Activated T-cell treated with anti-CD3 and anti-CD28 coated beads for 4 hours (primary cell): ENCODE measurements at regions not wholly inside any gene's neighbourhood (a gene's known extent, or its start where the extent isn't known, plus 50 kb on each side); places are given as distances from the start of the nearest gene placed in this dataset.
"Not testable (repeated sequence)": the region's sequence is repeated elsewhere in the genome, so short reads cannot be mapped to it uniquely, and the experiment has no call there.

Experiments used
- DNase-seq: peaks from one replicate; pipeline ENCODE4 v3.0.0-alpha.2; 2020

DNA sequence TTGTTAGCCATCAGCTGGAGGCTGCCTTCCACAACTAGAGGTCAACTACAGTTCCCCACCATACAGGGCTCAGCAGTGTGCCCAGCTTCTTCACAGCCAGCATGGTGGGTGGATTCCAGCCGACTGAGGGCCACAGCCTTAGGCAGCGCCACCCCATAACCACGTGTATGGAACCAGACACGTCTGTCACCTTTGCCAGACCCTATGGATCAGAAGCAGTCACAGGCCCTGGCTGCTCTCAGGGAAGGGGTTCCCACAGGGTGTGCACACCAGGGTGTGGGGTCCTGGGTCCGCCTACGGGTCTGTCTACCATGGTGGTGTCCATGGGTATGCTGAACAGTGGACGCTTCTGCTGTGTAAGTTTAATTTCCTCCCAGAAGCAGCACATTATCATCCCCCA, 265.0 kb upstream of the FOXF1 start:
- no peak for DNase-seq

DNA sequence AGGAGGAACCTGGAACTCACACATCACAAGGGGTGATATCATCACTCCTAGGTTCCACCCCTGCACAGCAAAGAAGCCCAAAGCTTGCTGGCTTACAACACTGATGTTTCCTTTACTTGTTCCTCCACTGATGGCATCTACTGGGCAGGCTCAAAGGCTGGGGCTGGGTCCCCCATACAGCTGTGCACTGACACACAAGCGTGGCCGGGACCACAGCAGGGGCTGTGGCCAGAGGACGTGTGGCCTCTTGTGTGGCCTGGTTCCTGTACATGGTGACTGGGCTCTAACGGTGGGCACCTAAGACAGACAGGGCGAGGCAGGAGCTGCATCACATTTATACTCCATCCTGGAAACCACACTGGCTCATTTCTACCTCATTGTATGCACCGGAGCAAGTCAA, 264.4 kb upstream of the FOXF1 start:
- no peak for DNase-seq

DNA sequence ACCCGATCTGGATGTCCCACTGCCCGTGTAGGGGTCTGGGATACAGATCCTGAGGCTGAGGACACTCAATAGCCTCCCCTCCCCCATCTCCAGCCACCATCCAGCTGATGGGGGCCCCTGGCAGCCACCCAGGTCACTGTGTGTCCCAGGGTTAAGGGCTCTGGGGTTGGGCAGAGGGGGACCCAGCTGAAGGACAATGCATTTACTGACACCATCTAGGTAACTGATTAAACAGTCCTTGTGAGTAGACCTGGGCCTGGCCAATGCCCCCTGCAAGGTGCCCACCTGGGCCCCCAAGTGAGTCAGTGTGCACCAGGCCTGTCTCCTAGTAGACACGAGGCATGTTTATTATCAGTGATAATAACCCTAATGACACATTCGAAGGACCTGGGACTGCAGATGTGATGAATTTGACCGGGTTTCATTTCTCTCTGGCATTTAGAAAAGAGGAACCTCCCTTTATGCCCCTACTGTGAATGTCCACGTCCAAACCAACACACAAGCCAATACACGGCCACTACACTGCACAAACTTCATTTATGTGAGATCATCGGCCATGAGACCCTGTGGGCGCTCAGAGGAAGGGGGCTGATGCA, 261.9 kb upstream of the FOXF1 start:
- no peak for DNase-seq

DNA sequence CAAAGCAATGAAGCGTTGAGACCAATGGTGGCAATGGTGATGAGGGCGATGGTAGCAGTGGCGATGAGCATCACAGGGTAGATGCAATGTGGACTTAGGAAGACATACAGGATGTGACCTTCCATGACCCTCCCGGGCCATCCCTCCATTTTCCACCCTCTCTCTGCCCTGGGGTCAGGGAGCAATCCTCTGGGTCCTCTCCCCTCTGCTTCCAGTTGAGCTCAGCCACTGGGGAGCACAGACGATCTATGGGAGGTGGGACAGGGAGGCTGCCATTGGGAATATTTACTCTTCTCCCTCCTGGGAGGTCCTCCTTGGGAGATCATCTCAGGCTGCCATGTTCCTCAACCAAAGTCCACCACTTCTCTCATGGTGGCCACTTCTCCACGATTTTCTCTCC, 260.7 kb upstream of the FOXF1 start:
- no peak for DNase-seq

DNA sequence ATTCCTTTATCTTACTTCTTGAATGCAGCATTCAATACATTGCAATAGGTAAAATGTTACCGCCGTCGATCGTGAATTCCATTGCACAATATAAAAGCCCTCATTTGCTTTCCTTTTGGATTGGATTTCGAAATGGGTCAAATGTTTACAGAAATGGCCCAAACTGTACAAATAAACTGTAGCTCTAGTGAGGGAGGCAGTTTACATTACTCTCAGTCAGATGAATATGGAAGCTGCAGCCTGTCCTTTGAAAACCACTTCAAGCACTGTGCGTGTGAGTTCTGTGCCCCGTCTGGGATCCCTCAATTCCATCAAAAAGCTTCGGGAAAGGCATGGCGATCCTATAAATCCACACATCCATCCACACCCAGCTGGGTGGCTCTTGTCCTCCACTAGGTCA, 258.6 kb upstream of the FOXF1 start:
- DNase-seq: no peak

DNA sequence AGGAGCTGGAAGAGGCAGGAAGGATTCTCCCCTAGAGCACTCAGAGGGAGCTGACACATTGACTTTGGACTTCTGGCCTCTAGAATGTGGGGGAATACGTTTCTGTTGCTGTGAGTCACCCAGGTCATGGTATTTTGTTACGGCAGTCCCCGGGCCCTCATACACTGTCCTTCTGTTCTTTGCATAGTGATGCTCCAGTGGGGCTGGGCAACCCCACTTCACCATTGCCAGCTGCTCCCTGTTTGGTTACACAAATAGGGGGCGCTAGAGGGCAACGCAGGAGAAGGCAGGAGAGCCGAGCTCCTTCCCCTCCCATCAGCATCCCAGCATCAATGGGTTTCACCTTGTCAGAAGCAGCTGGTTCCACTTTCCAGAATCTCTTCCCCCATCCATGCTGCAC, 257.7 kb upstream of the FOXF1 start:
- no peak for DNase-seq

DNA sequence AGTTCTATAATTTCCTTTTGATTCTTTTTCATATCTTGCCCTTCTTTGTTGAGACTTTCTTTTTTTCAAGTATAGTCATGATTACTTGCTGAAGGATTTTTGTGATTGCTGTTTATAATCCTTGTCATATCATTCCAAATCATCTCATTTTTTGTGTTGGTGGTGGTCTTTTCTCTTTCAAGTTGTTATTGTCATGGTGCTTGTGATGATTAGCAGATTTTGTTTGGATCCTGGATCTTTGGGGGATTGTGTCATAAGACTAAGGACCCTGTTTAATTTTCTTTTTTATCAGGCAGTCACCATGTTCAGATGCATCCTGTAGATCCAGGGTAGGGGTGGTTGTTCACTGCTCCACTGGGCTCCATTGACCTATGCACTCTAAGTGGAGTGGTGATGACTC, 254.4 kb upstream of the FOXF1 start:
- DNase-seq: no peak

DNA sequence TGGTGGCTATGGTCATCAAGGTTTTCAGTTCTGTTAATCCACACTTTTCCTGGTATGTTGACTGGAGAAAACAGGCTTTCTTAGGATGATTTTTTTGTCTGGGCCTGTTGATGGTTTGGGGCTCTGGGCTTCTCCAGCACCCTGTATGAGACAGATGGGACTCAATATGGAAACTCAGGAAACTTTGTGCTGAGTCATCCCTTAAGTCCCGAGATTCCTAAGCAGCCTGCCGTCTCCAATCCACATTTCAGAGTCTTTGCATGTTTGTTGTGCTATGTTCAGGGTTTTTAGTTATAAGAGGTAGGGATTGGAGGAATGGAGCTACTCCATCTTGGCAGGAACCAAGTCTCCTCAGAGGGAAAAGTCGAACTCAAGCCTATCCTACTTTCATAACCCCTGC, 253.3 kb upstream of the FOXF1 start:
- no peak for DNase-seq

DNA sequence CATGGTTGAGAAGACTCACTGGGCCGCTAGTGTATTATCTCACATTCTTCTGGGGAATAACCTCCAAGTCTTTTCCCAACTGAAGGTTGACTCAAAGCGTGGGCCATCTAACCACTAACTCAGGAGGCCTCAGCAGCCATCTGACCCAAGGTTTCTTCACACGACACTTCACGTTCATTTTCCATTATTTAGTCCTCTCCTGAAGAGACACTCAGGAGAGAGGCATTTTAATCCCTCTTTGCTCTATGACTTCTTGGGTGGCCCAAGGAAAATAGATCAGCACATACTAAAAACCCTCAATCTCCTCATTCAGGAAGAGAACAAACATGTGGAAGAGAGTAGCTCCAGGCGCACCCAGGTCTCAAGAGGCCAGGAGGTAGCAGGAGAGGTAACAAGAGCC, 252.8 kb upstream of the FOXF1 start:
- DNase-seq: no peak

DNA sequence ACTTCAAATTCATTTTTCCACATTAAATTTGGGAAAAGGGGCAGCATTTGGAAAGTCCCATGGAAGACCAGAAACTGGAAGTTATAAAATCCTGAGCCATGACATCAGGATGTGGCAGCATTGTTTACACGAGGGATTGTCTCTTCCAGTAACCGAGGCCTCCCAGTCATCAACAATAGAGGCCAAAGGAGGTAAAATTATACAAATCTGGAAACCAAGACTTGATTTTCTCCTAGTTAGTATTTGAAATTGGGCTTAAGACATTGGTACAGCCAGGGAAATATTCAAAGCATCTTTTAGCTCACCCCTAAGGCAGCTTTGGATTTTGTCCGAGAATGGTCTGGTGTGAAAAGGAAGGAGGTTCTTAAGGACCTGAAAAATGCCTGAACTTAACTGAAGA, 251.6 kb upstream of the FOXF1 start:
- no peak for DNase-seq

DNA sequence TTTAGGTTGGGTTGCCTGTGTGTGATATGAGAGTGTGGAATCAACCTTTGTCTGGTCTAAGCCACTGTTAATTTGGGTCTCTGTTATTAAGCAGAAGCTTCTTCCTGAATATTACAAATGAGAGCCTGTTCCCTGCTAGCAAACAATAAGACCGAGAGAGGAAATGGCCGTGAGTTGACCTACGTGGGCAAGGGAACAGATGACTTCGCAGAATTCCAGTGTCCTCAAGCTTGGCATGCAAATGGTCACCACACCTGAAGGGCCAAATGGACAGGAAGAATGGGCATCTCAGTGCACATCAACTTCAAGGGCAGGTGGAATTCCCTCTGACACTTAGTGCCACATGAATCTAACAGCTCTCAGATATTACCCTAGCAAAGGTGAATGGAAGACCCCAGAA, 250.8 kb upstream of the FOXF1 start:
- DNase-seq: no peak

DNA sequence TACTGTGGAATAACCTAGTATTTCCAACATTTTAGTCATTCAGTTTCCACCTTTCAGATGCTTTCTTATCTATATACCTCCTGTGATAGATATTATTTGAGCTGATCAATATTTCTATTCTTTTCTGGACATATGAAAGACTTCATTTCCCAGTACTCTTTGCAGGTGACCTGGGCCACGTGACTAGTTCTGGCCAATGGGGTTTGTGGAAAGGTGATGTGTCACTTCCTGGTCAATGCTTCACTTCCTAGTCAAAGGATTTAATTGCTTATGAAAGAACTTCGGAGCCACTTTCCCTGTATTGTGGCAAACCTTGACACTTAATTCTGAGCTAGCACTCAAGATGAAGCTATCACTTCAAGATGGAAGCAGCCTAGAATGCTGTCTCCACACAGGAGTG, 248.9 kb upstream of the FOXF1 start:
- DNase-seq: no peak

DNA sequence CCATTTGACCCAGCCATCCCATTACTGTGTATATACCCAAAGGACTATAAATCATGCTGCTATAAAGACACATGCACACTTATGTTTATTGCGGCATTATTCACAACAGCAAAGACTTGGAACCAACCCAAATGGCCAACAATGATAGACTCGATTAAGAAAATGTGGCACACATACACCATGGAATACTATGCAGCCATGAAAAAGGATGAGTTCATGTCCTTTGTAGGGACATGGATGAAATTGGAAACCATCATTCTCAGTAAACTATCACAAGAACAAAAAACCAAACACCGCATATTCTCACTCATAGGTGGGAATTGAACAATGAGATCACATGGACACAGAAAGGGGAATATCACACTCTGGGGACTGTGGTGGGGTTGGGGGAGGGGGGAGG, 242.7 kb upstream of the FOXF1 start:
- DNase-seq: not testable (repeated sequence)

DNA sequence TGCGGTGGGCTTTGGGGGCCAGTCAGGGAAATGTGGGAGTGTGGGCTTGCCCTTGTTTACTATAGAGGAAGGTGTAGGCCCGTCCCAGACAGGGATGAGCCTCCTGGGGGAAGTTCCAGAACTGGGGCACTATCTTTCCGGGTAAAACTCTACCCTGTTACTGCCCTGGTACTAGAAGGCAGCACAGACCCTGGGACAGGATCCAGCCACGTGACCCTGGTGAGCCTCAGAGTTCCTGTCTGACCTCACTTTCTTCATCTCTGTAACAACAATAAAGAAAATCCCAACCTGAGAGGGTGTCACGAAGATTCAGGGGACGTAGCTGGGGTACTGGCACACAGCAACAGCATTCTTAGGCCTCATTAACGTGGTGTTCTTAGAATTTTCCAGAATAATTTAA, 239.6 kb upstream of the FOXF1 start:
- no peak for DNase-seq

DNA sequence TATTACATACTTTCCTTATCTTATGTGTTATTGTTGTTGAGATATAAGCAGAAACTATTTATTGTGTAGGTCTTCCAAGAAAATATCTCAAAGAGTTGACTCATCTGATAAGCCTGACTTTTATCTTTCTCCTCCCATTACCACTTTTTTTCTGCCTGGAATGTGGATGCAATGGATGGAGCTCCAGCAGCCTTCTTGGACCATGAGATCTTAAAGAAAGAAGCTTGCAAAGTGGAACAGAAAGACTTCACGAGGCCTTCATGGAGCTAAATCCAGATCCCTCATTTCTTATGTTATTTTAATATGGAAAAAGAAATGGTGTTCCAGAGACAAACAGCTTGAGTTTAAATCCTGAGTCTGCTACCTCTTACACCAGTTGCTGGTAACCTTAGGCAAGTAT, 237.6 kb upstream of the FOXF1 start:
- no peak for DNase-seq

DNA sequence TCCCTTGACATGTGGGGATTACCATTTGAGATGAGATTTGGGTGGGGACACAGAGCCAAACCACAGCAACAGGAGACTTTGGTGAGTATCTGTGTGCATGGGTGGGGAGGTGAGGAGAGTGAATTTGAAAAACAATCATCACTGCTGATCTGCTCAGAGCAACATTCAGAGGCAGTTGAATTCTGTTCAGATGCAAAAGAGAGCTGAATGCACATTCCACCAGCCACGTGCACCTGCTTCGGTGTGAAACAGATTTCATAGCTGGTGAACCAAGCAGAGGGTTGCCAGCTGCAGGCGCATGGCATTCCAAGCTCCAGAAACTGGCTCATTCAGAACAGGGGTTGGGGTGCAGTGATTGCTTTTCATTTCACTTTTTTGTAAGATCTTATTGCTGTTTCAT, 233.1 kb upstream of the FOXF1 start:
- no peak for DNase-seq

DNA sequence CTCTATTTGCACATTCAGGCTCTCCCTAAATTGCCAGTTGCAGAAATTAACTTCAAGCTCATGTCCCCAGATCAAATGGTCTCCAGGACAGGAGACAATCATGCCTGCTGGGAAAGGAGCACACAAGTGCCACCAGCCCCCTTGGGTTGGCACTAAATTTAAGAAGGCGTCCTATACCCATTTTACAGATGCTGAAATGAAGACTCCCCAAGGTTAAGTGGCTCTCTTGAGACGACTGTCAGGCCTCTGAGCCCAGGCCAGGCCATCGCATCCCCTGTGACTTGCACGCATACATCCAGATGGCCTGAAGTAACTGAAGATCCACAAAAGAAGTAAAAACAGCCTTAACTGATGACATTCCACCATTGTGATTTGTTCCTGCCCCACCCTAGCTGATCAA, 232.5 kb upstream of the FOXF1 start:
- not testable (repeated sequence) for DNase-seq

DNA sequence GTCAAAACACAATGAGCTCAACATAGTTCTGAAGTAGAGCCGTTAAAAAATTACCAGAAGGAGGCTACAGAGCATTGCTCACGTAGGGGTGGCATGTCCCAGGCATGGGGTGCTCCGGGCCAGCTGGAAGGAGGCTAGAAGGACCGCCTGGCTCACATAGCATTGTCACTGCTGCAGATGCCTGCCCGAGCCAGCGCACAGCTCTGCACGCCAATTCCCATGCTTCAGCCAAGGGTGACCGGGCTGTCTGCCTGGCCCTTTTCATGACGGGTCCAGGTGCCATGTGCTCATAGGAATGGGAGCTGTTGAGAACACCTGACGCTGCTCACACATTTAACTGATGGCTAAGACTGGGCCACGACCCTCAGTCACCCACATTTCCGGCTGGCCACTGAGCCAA, 228.9 kb upstream of the FOXF1 start:
- no peak for DNase-seq

DNA sequence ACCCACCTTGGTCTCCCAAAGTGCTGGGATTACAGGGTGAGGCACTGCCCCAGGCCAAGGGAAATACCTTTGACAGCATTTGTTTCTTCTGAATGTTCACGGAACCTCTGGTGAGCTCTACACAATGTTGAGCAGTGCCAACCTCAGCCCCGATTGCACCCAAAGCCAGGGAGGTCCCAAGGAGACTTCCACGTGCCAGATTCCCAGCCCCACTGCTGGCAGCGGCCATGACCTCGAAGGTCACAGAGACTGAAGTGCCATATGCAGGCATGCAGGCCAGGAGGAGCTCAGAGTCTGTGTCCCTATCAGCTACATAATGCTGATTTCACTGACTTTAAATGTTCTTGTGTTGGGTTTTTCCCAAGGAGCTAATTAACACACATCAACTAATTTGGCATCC, 226.4 kb upstream of the FOXF1 start:
- DNase-seq: no peak

DNA sequence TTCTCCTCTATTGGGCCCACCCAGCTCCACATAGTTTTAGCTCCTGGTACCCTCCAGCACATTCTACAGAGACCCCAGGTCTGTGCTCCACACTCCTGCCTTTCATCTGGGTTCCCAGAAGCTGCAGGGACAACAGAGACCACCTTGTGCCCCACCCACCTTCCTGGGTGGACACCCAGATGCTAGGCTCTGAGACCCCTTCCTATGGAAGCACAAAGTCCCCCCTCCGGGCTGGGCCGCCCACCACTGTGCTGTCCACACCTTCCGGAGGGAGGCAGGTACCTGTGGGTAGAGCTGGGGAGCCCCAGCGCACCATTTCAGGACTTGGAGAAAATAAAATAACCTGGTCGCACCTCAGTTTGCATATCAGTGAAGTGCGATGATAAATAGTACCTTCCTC, 224.9 kb upstream of the FOXF1 start:
- DNase-seq: no peak

DNA sequence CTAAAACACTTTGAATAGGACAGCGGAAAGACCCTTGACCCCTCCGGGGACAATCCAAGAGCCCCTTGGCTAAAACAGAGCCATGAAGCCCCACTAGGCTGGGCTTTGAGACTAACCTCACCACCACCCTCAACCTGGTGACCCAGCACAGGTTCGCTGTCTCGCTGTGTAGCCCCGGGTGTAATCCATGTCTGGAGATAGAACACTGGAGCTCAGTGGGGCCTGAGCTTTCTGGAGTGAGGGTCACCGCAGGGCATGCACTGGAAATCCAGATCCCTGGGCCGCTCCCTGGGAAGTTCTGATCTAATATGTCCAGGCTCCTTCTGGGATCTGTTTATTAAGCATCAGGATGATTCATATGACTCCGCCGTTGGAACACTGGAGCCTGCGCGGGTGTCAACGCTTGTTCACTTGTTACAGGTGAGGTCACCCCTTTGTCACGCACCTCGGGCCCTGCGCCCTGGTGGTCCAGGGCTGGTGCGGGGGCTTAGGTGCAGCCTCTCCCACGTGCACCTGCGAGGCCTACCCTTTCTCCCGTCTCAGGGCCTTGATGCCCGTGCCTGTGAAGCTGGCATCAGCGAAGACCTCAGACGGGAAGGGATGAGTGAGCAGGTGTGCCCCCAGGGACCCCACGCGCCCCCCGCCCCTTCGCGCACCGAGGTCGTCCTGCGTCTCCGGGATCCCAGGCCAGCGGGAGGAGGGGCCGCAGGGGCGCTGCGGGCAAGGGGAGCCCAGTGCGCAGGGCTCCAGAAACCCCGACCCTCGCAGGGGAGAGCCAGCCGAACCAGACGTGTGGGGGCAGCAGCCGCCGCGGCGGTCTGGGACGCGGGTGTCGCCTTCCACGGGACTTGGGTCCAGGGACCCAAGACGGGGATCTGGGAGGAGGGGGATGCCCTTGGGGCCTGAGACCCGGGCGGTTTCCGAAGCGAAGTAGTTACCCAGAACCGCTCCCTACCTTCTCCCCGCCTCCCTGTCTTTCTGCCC, 224.1 kb upstream of the FOXF1 start:
- no peak for DNase-seq

DNA sequence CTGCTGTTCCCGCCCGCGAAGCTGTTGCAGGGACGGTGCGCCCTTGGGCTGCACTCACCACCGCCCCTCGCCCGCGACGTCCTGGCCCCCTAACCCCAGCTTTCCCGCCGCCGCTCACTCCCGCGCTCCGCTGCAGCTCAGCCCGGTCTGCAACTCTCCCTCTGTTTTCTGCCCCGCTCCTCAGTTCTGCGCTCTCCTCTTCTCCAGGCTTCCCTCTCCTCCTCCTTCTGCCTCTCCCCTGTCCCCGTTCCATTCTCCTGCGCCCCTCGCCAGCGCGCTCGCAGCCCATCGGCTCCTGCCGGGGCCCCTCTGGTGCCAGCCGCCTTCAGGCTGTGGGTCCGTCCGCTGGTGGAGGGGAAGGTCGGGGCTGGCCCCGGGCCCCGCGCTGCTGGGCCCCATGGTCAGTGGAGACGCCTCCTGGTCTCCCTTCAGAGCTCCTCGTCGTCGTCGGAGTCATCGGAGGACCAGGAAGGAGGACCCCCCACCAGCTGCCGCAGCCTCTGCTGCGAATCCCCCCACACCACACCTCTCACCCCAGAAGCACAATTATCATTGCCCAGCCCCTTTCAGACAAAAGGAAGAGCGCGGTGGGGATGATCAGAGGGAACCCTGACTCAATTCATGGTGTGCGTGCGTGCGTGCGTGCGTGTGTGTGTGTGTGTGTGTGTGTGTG, 223.2 kb upstream of the FOXF1 start:
- no peak for DNase-seq

DNA sequence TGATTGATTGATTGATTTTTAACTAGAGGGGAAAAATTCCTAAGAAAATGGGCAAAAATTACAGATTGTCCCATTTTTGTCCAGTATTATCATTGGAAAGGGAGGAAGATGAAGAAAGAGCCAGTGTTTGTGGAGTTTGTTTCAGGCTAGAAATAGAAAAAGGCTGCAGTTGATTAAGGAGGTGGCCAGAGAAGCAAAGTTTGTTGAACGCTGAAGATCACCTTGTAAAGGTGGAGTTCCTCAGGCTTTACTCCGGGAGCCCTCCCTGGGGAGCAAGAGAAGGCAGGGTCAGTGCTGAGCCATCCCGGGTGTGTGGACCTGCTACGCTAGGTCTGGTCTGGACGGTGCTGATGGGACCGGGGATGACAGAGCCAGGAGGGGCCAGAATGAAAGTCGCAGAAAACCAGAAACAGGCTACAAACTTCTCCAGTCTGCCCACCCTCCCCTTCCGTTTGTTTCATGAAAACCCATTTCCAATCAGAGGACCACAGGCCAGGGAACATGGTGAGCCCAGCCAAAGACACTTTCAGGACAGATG, 222.6 kb upstream of the FOXF1 start:
- DNase-seq: no peak
